ENCODE measurements at regions not wholly inside any gene's neighbourhood (a gene's known extent, or its start where the extent isn't known, plus 50 kb on each side); places are given as distances from the start of the nearest gene placed in this dataset.
A peak's percentile ranks its signal among the peaks of the same experiment; 100 is the strongest.

GRCh38 chr10:65204999-65205398 is 1683.8 kb downstream of the REEP3 start:
- Histone ChIP-seq H3K27ac (no peak overlapping the region), H3K4me3 (no peak overlapping the region), H3K4me1 (peaks cover 3% of the 10 kb centered on the region), H3K9ac (no peak overlapping the region), H3F3A (ENCODE audit: low read depth) (no peaks in the 10 kb centered on the region), H3K9me3 (ENCODE audit: low read depth) (no peaks in the 10 kb centered on the region), H3K36me3 (no peaks in the 10 kb centered on the region), H2AFZ (replicated peaks) (no peak overlapping the region), H4K20me1 (ENCODE audit: low read depth) (no peaks in the 10 kb centered on the region), H3K4me2 (no peak overlapping the region), H3K27me3 (no peaks in the 10 kb centered on the region), H3K79me2 (ENCODE audit: low read depth) (no peaks in the 10 kb centered on the region)
- DNase-seq (ENCODE audit: low spot score) = peak; percentile 48
- Mint-ChIP-seq H3K4me1 (no peaks in the 10 kb centered on the region), H3K27me3 (ENCODE audit: insufficient read depth, low read depth) (no peaks in the 10 kb centered on the region), H3K4me3 (no peak overlapping the region), H3K36me3 (no peaks in the 10 kb centered on the region), H3K27ac (no peak overlapping the region), H3K9me3 (no peaks in the 10 kb centered on the region)
- TF ChIP-seq EZH2phosphoT487 (IDR thresholded peaks at IDR 0.05) = no peak

- DNase-seq (ENCODE audit: low spot score) = no peak
- no peak overlapping the region for H3K4me3 Mint-ChIP-seq
- H3K9ac ChIP-seq = no peak overlapping the region
These were observed 1692.0 kb downstream of the REEP3 start for GRCh38 chr10:65213170-65213569.

GRCh38 chr10:65219444-65219843 is 1698.2 kb downstream of the REEP3 start:
- Mint-ChIP-seq H3K4me3 (no peak overlapping the region), H3K36me3 (no peaks in the 10 kb centered on the region), H3K9me3 (no peaks in the 10 kb centered on the region), H3K27ac (no peak overlapping the region), H3K4me1 (no peaks in the 10 kb centered on the region), H3K27me3 (ENCODE audit: insufficient read depth, low read depth) (no peaks in the 10 kb centered on the region)
- H3K36me3 ChIP-seq = no peaks in the 10 kb centered on the region
- DNase-seq (ENCODE audit: low spot score) = no peak
- H3K4me2 ChIP-seq = no peak overlapping the region
- no peak overlapping the region for H2AFZ ChIP-seq (replicated peaks)
- H3K9ac ChIP-seq = no peak overlapping the region
- no peaks in the 10 kb centered on the region for H3K9me3 ChIP-seq (ENCODE audit: low read depth)
- no peaks in the 10 kb centered on the region for H3K79me2 ChIP-seq (ENCODE audit: low read depth)
- no peaks in the 10 kb centered on the region for H3F3A ChIP-seq (ENCODE audit: low read depth)
- no peak overlapping the region for H3K4me3 ChIP-seq
- TF ChIP-seq EZH2 (IDR thresholded peaks at IDR 0.05) (no peak), CTCF (IDR thresholded peaks at IDR 0.05) (no peak), EZH2phosphoT487 (IDR thresholded peaks at IDR 0.05) (no peak)
- no peaks in the 10 kb centered on the region for H3K4me1 ChIP-seq
- no peak overlapping the region for H3K27ac ChIP-seq
- H4K20me1 ChIP-seq (ENCODE audit: low read depth) = no peaks in the 10 kb centered on the region
- H3K27me3 ChIP-seq = no peaks in the 10 kb centered on the region

More at GRCh38 chr10:65213170-65213569, 1692.0 kb downstream of the REEP3 start:
- no peaks in the 10 kb centered on the region for H3F3A ChIP-seq (ENCODE audit: low read depth)
- H4K20me1 ChIP-seq (ENCODE audit: low read depth) = no peaks in the 10 kb centered on the region
- H3K9me3 ChIP-seq (ENCODE audit: low read depth) = no peaks in the 10 kb centered on the region
- no peaks in the 10 kb centered on the region for H3K27me3 Mint-ChIP-seq (ENCODE audit: insufficient read depth, low read depth)
- no peak overlapping the region for H3K4me3 ChIP-seq
- no peak overlapping the region for H3K27ac Mint-ChIP-seq
- no peaks in the 10 kb centered on the region for H3K79me2 ChIP-seq (ENCODE audit: low read depth)
- H3K4me1 ChIP-seq = no peaks in the 10 kb centered on the region
- H3K27ac ChIP-seq = no peak overlapping the region
- H3K4me2 ChIP-seq = no peak overlapping the region
- no peak overlapping the region for H2AFZ ChIP-seq (replicated peaks)
- H3K9me3 Mint-ChIP-seq = no peaks in the 10 kb centered on the region
- no peaks in the 10 kb centered on the region for H3K36me3 Mint-ChIP-seq
- no peaks in the 10 kb centered on the region for H3K4me1 Mint-ChIP-seq
- no peaks in the 10 kb centered on the region for H3K27me3 ChIP-seq
- TF ChIP-seq CTCF (IDR thresholded peaks at IDR 0.05) = no peak
- no peaks in the 10 kb centered on the region for H3K36me3 ChIP-seq

- Histone ChIP-seq H3K36me3 (no peaks in the 10 kb centered on the region), H3K4me2 (no peak overlapping the region), H3K9me3 (ENCODE audit: low read depth) (no peaks in the 10 kb centered on the region), H3K9ac (no peak overlapping the region), H3K27ac (no peak overlapping the region), H3K27me3 (no peaks in the 10 kb centered on the region), H4K20me1 (ENCODE audit: low read depth) (no peaks in the 10 kb centered on the region), H3K4me3 (no peak overlapping the region), H3F3A (ENCODE audit: low read depth) (no peaks in the 10 kb centered on the region), H2AFZ (replicated peaks) (peak overlapping the region; percentile 64), H3K79me2 (ENCODE audit: low read depth) (no peaks in the 10 kb centered on the region), H3K4me1 (peaks cover 3% of the 10 kb centered on the region)
- peak; percentile 4 for DNase-seq (ENCODE audit: low spot score)
- Mint-ChIP-seq H3K4me1 (peaks cover 2% of the 10 kb centered on the region), H3K27ac (peak overlapping the region; percentile 95), H3K36me3 (no peaks in the 10 kb centered on the region), H3K27me3 (ENCODE audit: insufficient read depth, low read depth) (no peaks in the 10 kb centered on the region), H3K9me3 (no peaks in the 10 kb centered on the region), H3K4me3 (no peak overlapping the region)
- no peak for TF ChIP-seq CTCF (IDR thresholded peaks at IDR 0.05)
- no peak for TF ChIP-seq EZH2 (IDR thresholded peaks at IDR 0.05)
- TF ChIP-seq EZH2phosphoT487 (IDR thresholded peaks at IDR 0.05) = no peak
These were observed 1694.7 kb upstream of the LRRTM3 start for GRCh38 chr10:65231148-65231547.

All from neural progenitor cell (in vitro differentiated cells).